ENCODE measurements at regions not wholly inside any gene's neighbourhood (a gene's known extent, or its start where the extent isn't known, plus 50 kb on each side); places are given as distances from the start of the nearest gene placed in this dataset.

GRCh38 chr21:32136546-32136945 lies 142.3 kb downstream of the MIS18A start:
- H2AK5ac ChIP-seq (ENCODE audit: insufficient read length, low read length): no peak overlapping the region
- peaks cover 0 to 4% (median 0%) of the 10 kb centered on the region in 3 experiments; a peak in 2 of 7 replicates for H3K36me3 Mint-ChIP-seq (ENCODE audit: insufficient read depth in 1 of 3, low read depth in 3 of 3)
- no peak overlapping the region for H3K56ac ChIP-seq (ENCODE audit: insufficient read length, low read depth, low read length)

More at GRCh38 chr21:32136546-32136945, 142.3 kb downstream of the MIS18A start:
- no peak overlapping the region for H3K27ac ChIP-seq (ENCODE audit: insufficient read length, low read depth, low read length)
- no peak overlapping the region for H2AFZ ChIP-seq (ENCODE audit: low read length)
- no peaks in the 10 kb centered on the region for H3K27me3 ChIP-seq (ENCODE audit: insufficient read depth, low read length)
- Mint-ChIP-seq H3K4me1 (peaks cover 4 to 10% of the 10 kb centered on the region in 2 experiments), H3K9me3 (peaks cover 0 to 9% of the 10 kb centered on the region in 2 experiments; a peak in 2 of 5 replicates), H3K27me3 (ENCODE audit: low read depth) (no peaks in the 10 kb centered on the region; the same call in none of the 2 replicates), H3K4me3 (no peak overlapping the region), H3K27ac (no peak overlapping the region)
- H4K8ac ChIP-seq (replicated peaks; ENCODE audit: insufficient read length, low read depth, low read length): no peak overlapping the region
- H3T11ph ChIP-seq (ENCODE audit: low read length): no peak overlapping the region
- H3K18ac ChIP-seq (ENCODE audit: insufficient read length, low read depth, low read length): no peak overlapping the region
- H4K5ac ChIP-seq (ENCODE audit: insufficient read length, low read depth, low read length): no peak overlapping the region
- no peak overlapping the region for H3K14ac ChIP-seq (ENCODE audit: insufficient read depth, low read length)
- no peaks in the 10 kb centered on the region for H4K20me1 ChIP-seq (ENCODE audit: control insufficient read depth, insufficient read depth, insufficient read length)
- H3K23me2 ChIP-seq (ENCODE audit: insufficient read length, low read depth, low read length, poor library complexity, severe bottlenecking): no peaks in the 10 kb centered on the region
- no peak overlapping the region for H2BK5ac ChIP-seq (ENCODE audit: insufficient read length, low read length)
- no peak overlapping the region for H2BK12ac ChIP-seq (ENCODE audit: insufficient read length, low read depth, low read length)
- H3K9me3 ChIP-seq (ENCODE audit: control insufficient read depth, low read depth, low read length): no peaks in the 10 kb centered on the region
- no peak for TF ChIP-seq CTCF (conservative IDR thresholded peaks at IDR 0.05)
- no peak for DNase-seq
- no CpG with 5 or more reads among the region's 7 CpGs for WGBS (ENCODE audit: extremely low coverage, insufficient read length, low lambda C conversion rate)
- no peak overlapping the region for H4K91ac ChIP-seq (ENCODE audit: insufficient read length, low read depth, low read length)
- no peak overlapping the region for H3K9ac ChIP-seq (ENCODE audit: extremely low read depth, insufficient read length, low read length)
- H3K79me1 ChIP-seq (ENCODE audit: insufficient read depth, low read depth, low read length, poor library complexity, severe bottlenecking): no peaks in the 10 kb centered on the region
- no peak overlapping the region for H2BK15ac ChIP-seq (ENCODE audit: low read depth, low read length)
- no peak overlapping the region for H3K4ac ChIP-seq (ENCODE audit: low read depth, low read length)
- H3K4me1 ChIP-seq (ENCODE audit: insufficient read depth, low read length): no peaks in the 10 kb centered on the region
- no peak overlapping the region for H2BK120ac ChIP-seq (ENCODE audit: low read depth, low read length, poor library complexity, severe bottlenecking)
- no peak overlapping the region for H2BK20ac ChIP-seq (ENCODE audit: low read depth, low read length, poor library complexity, severe bottlenecking)
- H3K23ac ChIP-seq (ENCODE audit: insufficient read length, low read depth, low read length): no peak overlapping the region
- H3K4me2 ChIP-seq (ENCODE audit: insufficient read depth, insufficient read length, low read length): no peak overlapping the region
- H3K79me2 ChIP-seq (ENCODE audit: insufficient read depth, low read length): no peaks in the 10 kb centered on the region
